Neural cell (in vitro differentiated cells): ENCODE measurements at regions not wholly inside any gene's neighbourhood (a gene's known extent, or its start where the extent isn't known, plus 50 kb on each side); places are given as distances from the start of the nearest gene placed in this dataset.
A peak's percentile ranks its signal among the peaks of the same experiment; 100 is the strongest.

Source experiments
- H2AFZ ChIP-seq: fragments of 200-600, 300-800 bp; sonication (generic), shearing (Covaris generic); 2 replicates; pipeline ENCODE4 v1.6.0; 2014; ENCODE audit warnings: low read depth, mild to moderate bottlenecking, antibody characterized with exemption, low read length, moderate library complexity
- H3F3A ChIP-seq: fragments of 200-600 bp; shearing (Covaris generic); 2 replicates; pipeline ENCODE4 v1.6.1; 2016; ENCODE audit warnings: mild to moderate bottlenecking, moderate library complexity, mixed read lengths, antibody characterized with exemption, low read length; ENCODE audit not compliant: insufficient read depth, poor library complexity, severe bottlenecking
- H3K27ac ChIP-seq: fragments of 200-600, 300-800 bp; sonication (generic), shearing (Covaris generic); 2 replicates; pipeline ENCODE4 v1.5.1; 2014; ENCODE audit warnings: mild to moderate bottlenecking, low read length, moderate library complexity
- H3K27me3 ChIP-seq: fragments of 300-800, 200-600 bp; sonication (generic), shearing (Covaris generic); 2 replicates; pipeline ENCODE4 v1.6.0; 2014; ENCODE audit warnings: mild to moderate bottlenecking, low read depth, low read length, moderate library complexity; ENCODE audit not compliant: insufficient read depth
- H3K36me3 ChIP-seq: fragments of 300-800, 200-600 bp; sonication (generic), shearing (Covaris generic); 2 replicates; pipeline ENCODE4 v1.5.1; 2014; ENCODE audit warnings: mild to moderate bottlenecking, antibody characterized with exemption, low read length, moderate library complexity; ENCODE audit not compliant: insufficient read depth
- H3K4me2 ChIP-seq: fragments of 300-800, 200-600 bp; sonication (generic), shearing (Covaris generic); 2 replicates; pipeline ENCODE4 v1.6.0; 2014; ENCODE audit warnings: mild to moderate bottlenecking, low read length
- H3K4me3 ChIP-seq: fragments of 300-800, 200-600 bp; sonication (generic), shearing (Covaris generic); 2 replicates; pipeline ENCODE4 v1.5.1; 2014; ENCODE audit warnings: mild to moderate bottlenecking, low read length, moderate library complexity
- H3K79me2 ChIP-seq: fragments of 200-600 bp; shearing (Covaris generic); replicated peaks from 2 replicates; pipeline ENCODE4 v1.6.0; 2014; ENCODE audit warnings: mild to moderate bottlenecking, low read length, moderate library complexity; ENCODE audit not compliant: insufficient read depth
- H3K9ac ChIP-seq: fragments of 300-800, 200-600 bp; sonication (generic), shearing (Covaris generic); 2 replicates; pipeline ENCODE4 v1.6.1; 2016; ENCODE audit warnings: mild to moderate bottlenecking, low read length, mixed read lengths
- H3K9me2 ChIP-seq: fragments of 200-600 bp; shearing (Covaris generic); 2 replicates; pipeline ENCODE4 v1.6.1; 2016; ENCODE audit warnings: mild to moderate bottlenecking, low read length, mixed read lengths; ENCODE audit not compliant: insufficient read depth
- H3K9me3 ChIP-seq: fragments of 200-600, 300-800 bp; sonication (generic), shearing (Covaris generic); 2 replicates; pipeline ENCODE4 v1.6.1; 2016; ENCODE audit warnings: mild to moderate bottlenecking, mixed run types, low read length, moderate library complexity, mixed read lengths
- H4K20me1 ChIP-seq: fragments of 200-600 bp; shearing (Covaris generic); 2 replicates; pipeline ENCODE4 v1.6.1; 2016; ENCODE audit warnings: mild to moderate bottlenecking, mixed run types; ENCODE audit not compliant: insufficient read depth
- EP300 ChIP-seq: fragments of 450-650 bp; conservative IDR thresholded peaks from 2 replicates; pipeline ENCODE4 v1.6.1; 2014; ENCODE audit warnings: antibody characterized with exemption, mild to moderate bottlenecking, moderate library complexity; ENCODE audit not compliant: poor library complexity, severe bottlenecking
- POLR2AphosphoS5 ChIP-seq: IDR thresholded peaks from 2 replicates; pipeline ENCODE4 v1.6.1; 2012
- TAF1 ChIP-seq: IDR thresholded peaks from 2 replicates; pipeline ENCODE4 v1.6.1; 2012; ENCODE audit warnings: low read depth
- TF ChIP-seq, protein P1 (sequence below): IDR thresholded peaks from 2 replicates; pipeline ENCODE4 v1.6.1; 2012; ENCODE audit warnings: borderline replicate concordance
- TF ChIP-seq, protein P2 (sequence below): fragments of 450-650 bp; IDR thresholded peaks from 2 replicates; pipeline ENCODE4 v1.5.1; 2014; ENCODE audit warnings: antibody characterized with exemption, mild to moderate bottlenecking, moderate library complexity; ENCODE audit not compliant: poor library complexity, severe bottlenecking

- Histone ChIP-seq H3K4me2 (no peak overlapping the region), H3K9me3 (no peaks in the 10 kb centered on the region), H3K9me2 (no peaks in the 10 kb centered on the region), H3K79me2 (no peaks in the 10 kb centered on the region), H3K27ac (no peak overlapping the region), H2AFZ (no peak overlapping the region), H3K4me3 (no peak overlapping the region), H3K27me3 (no peaks in the 10 kb centered on the region), H4K20me1 (no peaks in the 10 kb centered on the region), H3F3A (no peaks in the 10 kb centered on the region), H3K36me3 (no peaks in the 10 kb centered on the region), H3K9ac (no peak overlapping the region)
- TF ChIP-seq, protein P1, sequence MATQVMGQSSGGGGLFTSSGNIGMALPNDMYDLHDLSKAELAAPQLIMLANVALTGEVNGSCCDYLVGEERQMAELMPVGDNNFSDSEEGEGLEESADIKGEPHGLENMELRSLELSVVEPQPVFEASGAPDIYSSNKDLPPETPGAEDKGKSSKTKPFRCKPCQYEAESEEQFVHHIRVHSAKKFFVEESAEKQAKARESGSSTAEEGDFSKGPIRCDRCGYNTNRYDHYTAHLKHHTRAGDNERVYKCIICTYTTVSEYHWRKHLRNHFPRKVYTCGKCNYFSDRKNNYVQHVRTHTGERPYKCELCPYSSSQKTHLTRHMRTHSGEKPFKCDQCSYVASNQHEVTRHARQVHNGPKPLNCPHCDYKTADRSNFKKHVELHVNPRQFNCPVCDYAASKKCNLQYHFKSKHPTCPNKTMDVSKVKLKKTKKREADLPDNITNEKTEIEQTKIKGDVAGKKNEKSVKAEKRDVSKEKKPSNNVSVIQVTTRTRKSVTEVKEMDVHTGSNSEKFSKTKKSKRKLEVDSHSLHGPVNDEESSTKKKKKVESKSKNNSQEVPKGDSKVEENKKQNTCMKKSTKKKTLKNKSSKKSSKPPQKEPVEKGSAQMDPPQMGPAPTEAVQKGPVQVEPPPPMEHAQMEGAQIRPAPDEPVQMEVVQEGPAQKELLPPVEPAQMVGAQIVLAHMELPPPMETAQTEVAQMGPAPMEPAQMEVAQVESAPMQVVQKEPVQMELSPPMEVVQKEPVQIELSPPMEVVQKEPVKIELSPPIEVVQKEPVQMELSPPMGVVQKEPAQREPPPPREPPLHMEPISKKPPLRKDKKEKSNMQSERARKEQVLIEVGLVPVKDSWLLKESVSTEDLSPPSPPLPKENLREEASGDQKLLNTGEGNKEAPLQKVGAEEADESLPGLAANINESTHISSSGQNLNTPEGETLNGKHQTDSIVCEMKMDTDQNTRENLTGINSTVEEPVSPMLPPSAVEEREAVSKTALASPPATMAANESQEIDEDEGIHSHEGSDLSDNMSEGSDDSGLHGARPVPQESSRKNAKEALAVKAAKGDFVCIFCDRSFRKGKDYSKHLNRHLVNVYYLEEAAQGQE: no peak
- TF ChIP-seq, protein P2, sequence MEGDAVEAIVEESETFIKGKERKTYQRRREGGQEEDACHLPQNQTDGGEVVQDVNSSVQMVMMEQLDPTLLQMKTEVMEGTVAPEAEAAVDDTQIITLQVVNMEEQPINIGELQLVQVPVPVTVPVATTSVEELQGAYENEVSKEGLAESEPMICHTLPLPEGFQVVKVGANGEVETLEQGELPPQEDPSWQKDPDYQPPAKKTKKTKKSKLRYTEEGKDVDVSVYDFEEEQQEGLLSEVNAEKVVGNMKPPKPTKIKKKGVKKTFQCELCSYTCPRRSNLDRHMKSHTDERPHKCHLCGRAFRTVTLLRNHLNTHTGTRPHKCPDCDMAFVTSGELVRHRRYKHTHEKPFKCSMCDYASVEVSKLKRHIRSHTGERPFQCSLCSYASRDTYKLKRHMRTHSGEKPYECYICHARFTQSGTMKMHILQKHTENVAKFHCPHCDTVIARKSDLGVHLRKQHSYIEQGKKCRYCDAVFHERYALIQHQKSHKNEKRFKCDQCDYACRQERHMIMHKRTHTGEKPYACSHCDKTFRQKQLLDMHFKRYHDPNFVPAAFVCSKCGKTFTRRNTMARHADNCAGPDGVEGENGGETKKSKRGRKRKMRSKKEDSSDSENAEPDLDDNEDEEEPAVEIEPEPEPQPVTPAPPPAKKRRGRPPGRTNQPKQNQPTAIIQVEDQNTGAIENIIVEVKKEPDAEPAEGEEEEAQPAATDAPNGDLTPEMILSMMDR: peak; percentile 24
- no peak for TF ChIP-seq EP300
Measured at GRCh38 chr10:111600772-111601171, 523.9 kb downstream of the ADRA2A start.

DNA sequence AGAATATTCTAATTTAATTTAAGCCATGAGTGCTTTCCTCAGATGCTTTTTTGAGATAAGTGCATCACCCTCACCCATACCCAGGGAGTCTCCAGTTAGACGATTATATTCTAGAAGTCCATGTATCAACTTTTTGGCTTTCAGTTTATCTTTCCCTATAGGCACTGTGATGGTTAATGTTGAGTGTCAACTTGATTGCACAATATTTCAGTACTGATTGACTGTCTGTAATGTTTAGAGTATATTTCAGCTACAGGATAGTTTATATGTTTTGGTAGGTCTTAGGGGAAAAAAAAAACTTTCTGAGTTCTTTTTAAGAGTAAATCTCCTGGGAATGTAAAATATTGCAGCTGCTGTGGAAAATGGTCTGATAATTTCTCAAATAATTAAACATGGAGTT is 535.4 kb downstream of the ADRA2A start:
- Histone ChIP-seq H3F3A (no peaks in the 10 kb centered on the region), H2AFZ (no peak overlapping the region), H4K20me1 (no peaks in the 10 kb centered on the region), H3K9me2 (no peaks in the 10 kb centered on the region), H3K79me2 (no peaks in the 10 kb centered on the region), H3K27me3 (no peaks in the 10 kb centered on the region), H3K9me3 (no peaks in the 10 kb centered on the region), H3K36me3 (no peaks in the 10 kb centered on the region), H3K4me3 (no peak overlapping the region), H3K27ac (no peak overlapping the region), H3K4me2 (no peak overlapping the region), H3K9ac (no peak overlapping the region)
- TF ChIP-seq POLR2AphosphoS5 (no peak), TAF1 (no peak)

DNA sequence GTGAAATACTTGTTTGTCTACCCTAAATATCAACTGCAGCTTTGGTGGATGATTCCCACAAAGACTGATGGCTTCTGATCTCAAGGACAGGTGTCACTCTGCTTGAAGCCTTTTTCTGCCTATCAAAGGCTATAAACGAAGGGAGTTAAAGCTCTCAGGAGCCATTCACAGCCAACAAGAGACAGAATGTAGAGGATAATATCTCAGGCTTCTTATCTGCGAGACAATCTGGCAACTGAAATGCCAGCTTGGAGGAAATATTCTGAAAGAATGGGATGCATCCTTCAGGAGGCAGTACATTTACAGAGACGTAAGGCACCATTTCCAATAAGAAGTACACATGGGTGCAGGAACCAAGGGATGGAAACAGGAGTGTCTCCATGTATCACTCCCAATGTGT is 549.4 kb downstream of the GPAM start:
- Histone ChIP-seq H3K9ac (no peak overlapping the region), H4K20me1 (no peaks in the 10 kb centered on the region), H3F3A (no peaks in the 10 kb centered on the region), H3K4me2 (no peak overlapping the region), H3K9me3 (no peaks in the 10 kb centered on the region), H2AFZ (no peak overlapping the region), H3K4me3 (peak overlapping the region; percentile 5), H3K79me2 (no peaks in the 10 kb centered on the region), H3K27ac (peak overlapping the region; percentile 6), H3K36me3 (no peaks in the 10 kb centered on the region), H3K27me3 (no peaks in the 10 kb centered on the region), H3K9me2 (no peaks in the 10 kb centered on the region)
- peak; percentile 68 for TF ChIP-seq EP300
- TF ChIP-seq, protein P2: no peak
